Hepatocyte (in vitro differentiated cells): ENCODE measurements at regions not wholly inside any gene's neighbourhood (a gene's known extent, or its start where the extent isn't known, plus 50 kb on each side); places are given as distances from the start of the nearest gene placed in this dataset.

Experiments used
- CTCF ChIP-seq: fragments of 200-600 bp; sonication (generic); IDR thresholded peaks from 2 replicates; pipeline ENCODE4 v1.5.1; 2016; ENCODE audit warnings: antibody characterized with exemption, mild to moderate bottlenecking; ENCODE audit not compliant: poor library complexity
- EZH2phosphoT487 ChIP-seq: fragments of 200-600 bp; sonication (generic); IDR thresholded peaks from one replicate; pipeline ENCODE4 v1.6.1; 2018; ENCODE audit warnings: antibody characterized with exemption, mild to moderate bottlenecking, low read depth, moderate library complexity; ENCODE audit not compliant: unreplicated experiment, severe bottlenecking

GRCh38 chr6:150303256-150303655, 65.6 kb upstream of the IYD start:
- TF ChIP-seq CTCF (no peak), EZH2phosphoT487 (no peak)
